H9 (cell line): ENCODE measurements at regions not wholly inside any gene's neighbourhood (a gene's known extent, or its start where the extent isn't known, plus 50 kb on each side); places are given as distances from the start of the nearest gene placed in this dataset.

Source experiments
- DNase-seq: peaks from one replicate; pipeline ENCODE4 v3.0.0-alpha.2; 2017
- H2AFZ ChIP-seq: one replicate; pipeline ENCODE4 v1.6.1; 2013; ENCODE audit warnings: mild to moderate bottlenecking, low read length, control low read depth, moderate library complexity
- H2AK5ac ChIP-seq: 2 replicates; pipeline ENCODE4 v1.6.1; 2013; ENCODE audit warnings: low read length, control low read depth, mixed read lengths; ENCODE audit not compliant: insufficient read length
- H2BK120ac ChIP-seq: one replicate; pipeline ENCODE4 v1.6.1; 2013; ENCODE audit warnings: low read depth, mild to moderate bottlenecking, low read length, control low read depth, inconsistent platforms; ENCODE audit not compliant: poor library complexity, severe bottlenecking
- H2BK12ac ChIP-seq: 2 replicates; pipeline ENCODE4 v1.6.1; 2013; ENCODE audit warnings: low read length, control low read depth, mixed read lengths, low read depth; ENCODE audit not compliant: insufficient read length
- H2BK15ac ChIP-seq: 2 replicates; pipeline ENCODE4 v1.6.1; 2013; ENCODE audit warnings: low read depth, low read length, control low read depth
- H2BK20ac ChIP-seq: one replicate; pipeline ENCODE4 v1.6.1; 2013; ENCODE audit warnings: low read depth, mild to moderate bottlenecking, low read length, control low read depth, inconsistent platforms; ENCODE audit not compliant: poor library complexity, severe bottlenecking
- H2BK5ac ChIP-seq: 2 replicates; pipeline ENCODE4 v1.6.1; 2013; ENCODE audit warnings: low read length, control low read depth, mixed read lengths; ENCODE audit not compliant: insufficient read length
- H3K14ac ChIP-seq: 2 replicates; pipeline ENCODE4 v1.6.1; 2013; ENCODE audit warnings: low read length, control low read depth; ENCODE audit not compliant: insufficient read depth
- H3K18ac ChIP-seq: 2 replicates; pipeline ENCODE4 v1.6.1; 2013; ENCODE audit warnings: low read depth, mild to moderate bottlenecking, mixed read lengths, low read length, control low read depth; ENCODE audit not compliant: insufficient read length
- H3K23ac ChIP-seq: 2 replicates; pipeline ENCODE4 v1.6.1; 2013; ENCODE audit warnings: low read length, control low read depth, mixed read lengths, low read depth; ENCODE audit not compliant: insufficient read length
- H3K23me2 ChIP-seq: 2 replicates; pipeline ENCODE4 v1.6.1; 2013; ENCODE audit warnings: low read depth, mild to moderate bottlenecking, mixed read lengths, low read length, control low read depth; ENCODE audit not compliant: insufficient read length, poor library complexity, severe bottlenecking
- H3K27ac ChIP-seq: 2 replicates; pipeline ENCODE4 v1.5.1; 2013; ENCODE audit warnings: low read length, control low read depth, mixed read lengths, low read depth; ENCODE audit not compliant: insufficient read length
- H3K27me3 ChIP-seq: 2 replicates; pipeline ENCODE4 v1.6.1; 2013; ENCODE audit warnings: low read length, control low read depth, inconsistent platforms; ENCODE audit not compliant: insufficient read depth
- H3K4ac ChIP-seq: 2 replicates; pipeline ENCODE4 v1.6.1; 2013; ENCODE audit warnings: low read depth, mild to moderate bottlenecking, control low read depth, inconsistent platforms, low read length, moderate library complexity
- H3K4me1 ChIP-seq: 2 replicates; pipeline ENCODE4 v1.6.1; 2013; ENCODE audit warnings: low read length, control low read depth, inconsistent platforms; ENCODE audit not compliant: insufficient read depth
- H3K4me2 ChIP-seq: 2 replicates; pipeline ENCODE4 v1.6.1; 2013; ENCODE audit warnings: low read length, control low read depth, mixed read lengths; ENCODE audit not compliant: insufficient read length, insufficient read depth
- H3K56ac ChIP-seq: 2 replicates; pipeline ENCODE4 v1.6.1; 2013; ENCODE audit warnings: low read depth, mild to moderate bottlenecking, mixed read lengths, low read length, control low read depth; ENCODE audit not compliant: insufficient read length
- H3K79me1 ChIP-seq: 2 replicates; pipeline ENCODE4 v1.6.1; 2013; ENCODE audit warnings: low read depth, mild to moderate bottlenecking, moderate library complexity, low read length, control low read depth, inconsistent platforms; ENCODE audit not compliant: insufficient read depth, poor library complexity, severe bottlenecking
- H3K79me2 ChIP-seq: 2 replicates; pipeline ENCODE4 v1.6.1; 2013; ENCODE audit warnings: low read length, control low read depth, inconsistent platforms; ENCODE audit not compliant: insufficient read depth
- H3K9ac ChIP-seq: 2 replicates; pipeline ENCODE4 v1.6.1; 2013; ENCODE audit warnings: low read length, control low read depth, mixed read lengths; ENCODE audit not compliant: insufficient read length; ENCODE audit errors: extremely low read depth
- H3K9me3 ChIP-seq: one replicate; pipeline ENCODE4 v1.6.1; 2013; ENCODE audit warnings: low read depth, low read length, inconsistent platforms; ENCODE audit not compliant: control insufficient read depth
- H3T11ph ChIP-seq: one replicate; pipeline ENCODE4 v1.6.1; 2013; ENCODE audit warnings: mild to moderate bottlenecking, low read length, control low read depth, inconsistent platforms
- H4K20me1 ChIP-seq: one replicate; pipeline ENCODE4 v1.6.1; 2013; ENCODE audit not compliant: control insufficient read depth, insufficient read length, insufficient read depth
- H4K5ac ChIP-seq: 2 replicates; pipeline ENCODE4 v1.6.1; 2013; ENCODE audit warnings: low read depth, mild to moderate bottlenecking, mixed read lengths, low read length, control low read depth; ENCODE audit not compliant: insufficient read length
- H4K8ac ChIP-seq: replicated peaks from 2 replicates; pipeline ENCODE4 v1.6.1; 2013; ENCODE audit warnings: low read length, control low read depth, mixed read lengths, low read depth; ENCODE audit not compliant: insufficient read length
- H4K91ac ChIP-seq: 2 replicates; pipeline ENCODE4 v1.6.1; 2013; ENCODE audit warnings: low read depth, mild to moderate bottlenecking, moderate library complexity, mixed read lengths, low read length, control low read depth; ENCODE audit not compliant: insufficient read length
- H3K27ac Mint-ChIP-seq, 3 experiments: 2 replicates in 2 of 3; 3 replicates in 1 of 3; pipeline ENCODE4 v1.8.0; 2020 to 2021; ENCODE audit warnings: mixed read lengths in 3 of 3, mild to moderate bottlenecking in 1 of 3, moderate library complexity in 1 of 3
- H3K27me3 Mint-ChIP-seq: 2 replicates; pipeline ENCODE4 v1.8.0; 2021; ENCODE audit warnings: low read depth, mild to moderate bottlenecking, moderate library complexity, mixed read lengths
- H3K36me3 Mint-ChIP-seq, 3 experiments: 2 replicates in 2 of 3; 3 replicates in 1 of 3; pipeline ENCODE4 v1.8.0; 2020 to 2021; ENCODE audit warnings: low read depth in 3 of 3, mixed read lengths in 3 of 3; ENCODE audit not compliant: insufficient read depth in 1 of 3
- H3K4me1 Mint-ChIP-seq, 2 experiments: 2 replicates each; pipeline ENCODE4 v1.8.0; 2020; ENCODE audit warnings: mixed read lengths in 2 of 2
- H3K4me3 Mint-ChIP-seq, 2 experiments: 2 replicates in 1 of 2; 3 replicates in 1 of 2; pipeline ENCODE4 v1.8.0; 2020 to 2021; ENCODE audit warnings: mild to moderate bottlenecking in 2 of 2, mixed read lengths in 2 of 2, moderate library complexity in 1 of 2
- H3K9me3 Mint-ChIP-seq, 2 experiments: 2 replicates in 1 of 2; 3 replicates in 1 of 2; pipeline ENCODE4 v1.8.0; 2020; ENCODE audit warnings: mild to moderate bottlenecking in 2 of 2, mixed read lengths in 2 of 2, moderate library complexity in 1 of 2
- WGBS: extraction: QIAGEN DNeasy Blood & Tissue Kit; methylation state at CpG from one replicate; pipeline ENCODE4 v1.1.7; 2013; ENCODE audit warnings: missing lambda C conversion rate, low lambda C conversion rate, mixed read lengths; ENCODE audit not compliant: insufficient read length; ENCODE audit errors: extremely low coverage; 5-methylcytosine and 5-hydroxymethylcytosine counted together
- TF ChIP-seq, protein P1 (sequence below): fragments of 200-600 bp; sonication (generic); conservative IDR thresholded peaks from 3 replicates; pipeline ENCODE4 v1.8.0; 2021; ENCODE audit warnings: antibody characterized with exemption, mild to moderate bottlenecking

DNA sequence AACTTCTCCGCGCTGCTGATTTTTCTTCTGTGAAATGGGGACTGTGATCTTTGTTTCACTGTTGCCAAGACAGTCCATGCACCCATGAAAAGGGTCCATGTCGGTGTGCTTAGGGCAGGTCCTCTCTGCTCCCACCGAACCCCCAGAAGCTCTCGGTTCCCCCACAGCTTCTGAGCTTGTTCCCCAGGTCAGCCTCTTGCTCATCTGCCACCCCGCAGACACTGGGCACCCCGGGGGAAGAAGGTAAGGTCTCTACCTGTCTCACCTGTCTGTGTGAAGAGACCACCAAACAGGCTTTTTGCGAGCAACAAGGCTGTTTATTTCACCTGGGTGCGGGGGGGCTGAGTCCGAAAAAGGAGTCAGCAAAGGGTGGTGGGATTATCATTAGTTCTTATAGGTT, 66.2 kb upstream of the NANOS1 start:
- Mint-ChIP-seq H3K36me3 (no peaks in the 10 kb centered on the region), H3K9me3 (no peaks in the 10 kb centered on the region; a peak in 1 of 5 replicates), H3K4me3 (no peak overlapping the region), H3K27ac (no peak overlapping the region; a peak in 1 of 7 replicates), H3K27me3 (peaks cover 1% of the 10 kb centered on the region; the same call in 1 of the 2 replicates), H3K4me1 (peaks cover 10 to 14% of the 10 kb centered on the region in 2 experiments)
- H2BK5ac ChIP-seq = no peak overlapping the region
- no peak overlapping the region for H3T11ph ChIP-seq
- no peak overlapping the region for H3K4ac ChIP-seq
- no peak overlapping the region for H2BK20ac ChIP-seq
- no peak overlapping the region for H3K9ac ChIP-seq
- H3K18ac ChIP-seq = no peak overlapping the region
- no peak overlapping the region for H3K23ac ChIP-seq
- no peaks in the 10 kb centered on the region for H3K23me2 ChIP-seq
- no peaks in the 10 kb centered on the region for H3K79me2 ChIP-seq
- no peak overlapping the region for H4K5ac ChIP-seq
- H3K4me2 ChIP-seq = no peak overlapping the region
- no peaks in the 10 kb centered on the region for H4K20me1 ChIP-seq
- H3K27me3 ChIP-seq = no peaks in the 10 kb centered on the region
- no peak overlapping the region for H3K14ac ChIP-seq
- no peak overlapping the region for H2BK12ac ChIP-seq
- DNase-seq = peak; percentile 20
- H2BK15ac ChIP-seq = no peak overlapping the region
- no peak overlapping the region for H3K27ac ChIP-seq
- no CpG with 5 or more reads among the region's 10 CpGs for WGBS
- H3K56ac ChIP-seq = no peak overlapping the region
- H3K9me3 ChIP-seq = no peaks in the 10 kb centered on the region
- H3K79me1 ChIP-seq = no peaks in the 10 kb centered on the region
- TF ChIP-seq, protein P1, sequence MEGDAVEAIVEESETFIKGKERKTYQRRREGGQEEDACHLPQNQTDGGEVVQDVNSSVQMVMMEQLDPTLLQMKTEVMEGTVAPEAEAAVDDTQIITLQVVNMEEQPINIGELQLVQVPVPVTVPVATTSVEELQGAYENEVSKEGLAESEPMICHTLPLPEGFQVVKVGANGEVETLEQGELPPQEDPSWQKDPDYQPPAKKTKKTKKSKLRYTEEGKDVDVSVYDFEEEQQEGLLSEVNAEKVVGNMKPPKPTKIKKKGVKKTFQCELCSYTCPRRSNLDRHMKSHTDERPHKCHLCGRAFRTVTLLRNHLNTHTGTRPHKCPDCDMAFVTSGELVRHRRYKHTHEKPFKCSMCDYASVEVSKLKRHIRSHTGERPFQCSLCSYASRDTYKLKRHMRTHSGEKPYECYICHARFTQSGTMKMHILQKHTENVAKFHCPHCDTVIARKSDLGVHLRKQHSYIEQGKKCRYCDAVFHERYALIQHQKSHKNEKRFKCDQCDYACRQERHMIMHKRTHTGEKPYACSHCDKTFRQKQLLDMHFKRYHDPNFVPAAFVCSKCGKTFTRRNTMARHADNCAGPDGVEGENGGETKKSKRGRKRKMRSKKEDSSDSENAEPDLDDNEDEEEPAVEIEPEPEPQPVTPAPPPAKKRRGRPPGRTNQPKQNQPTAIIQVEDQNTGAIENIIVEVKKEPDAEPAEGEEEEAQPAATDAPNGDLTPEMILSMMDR = no peak
- H2AFZ ChIP-seq = no peak overlapping the region
- H2AK5ac ChIP-seq = no peak overlapping the region
- no peaks in the 10 kb centered on the region for H3K4me1 ChIP-seq
- H4K91ac ChIP-seq = no peak overlapping the region
- H2BK120ac ChIP-seq = no peak overlapping the region
- H4K8ac ChIP-seq = no peak overlapping the region
